Daoy (cell line): ENCODE measurements at regions not wholly inside any gene's neighbourhood (a gene's known extent, or its start where the extent isn't known, plus 50 kb on each side); places are given as distances from the start of the nearest gene placed in this dataset.
"Not testable (repeated sequence)": the region's sequence is repeated elsewhere in the genome, so short reads cannot be mapped to it uniquely, and the experiment has no call there.

ENCODE experiments used
- DNase-seq: peaks from one replicate; pipeline ENCODE4 v3.0.0-alpha.2; 2015; ENCODE audit warnings: low read depth

- no peak for DNase-seq
Observed at GRCh38 chr20:22529150-22530019, 55.0 kb downstream of the FOXA2 start.

DNA sequence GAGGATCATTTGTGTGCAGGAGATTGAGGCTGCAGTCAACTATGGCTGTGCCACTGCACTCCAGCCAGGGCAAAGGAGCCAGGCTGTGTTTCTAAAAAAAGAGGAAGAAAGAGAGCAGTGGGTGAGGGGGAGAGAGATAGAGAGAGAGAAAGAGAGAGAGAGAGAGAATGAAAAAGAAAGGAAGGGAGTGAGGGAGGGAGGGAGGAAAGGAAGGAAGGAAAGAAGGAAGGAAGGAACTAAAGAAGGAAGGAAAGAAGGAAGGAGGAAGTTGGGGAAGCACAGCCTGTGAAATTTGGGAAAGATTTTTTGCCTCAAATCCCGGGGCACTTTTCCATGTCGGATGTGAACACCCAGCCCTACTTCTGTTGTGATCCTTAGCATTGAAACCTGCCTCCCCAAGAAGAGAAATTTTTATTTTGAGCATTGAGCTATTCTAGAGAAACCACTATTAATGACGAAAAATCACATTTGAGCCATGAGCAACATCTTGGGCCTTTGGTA, 57.8 kb downstream of the FOXA2 start:
- no peak for DNase-seq

DNA sequence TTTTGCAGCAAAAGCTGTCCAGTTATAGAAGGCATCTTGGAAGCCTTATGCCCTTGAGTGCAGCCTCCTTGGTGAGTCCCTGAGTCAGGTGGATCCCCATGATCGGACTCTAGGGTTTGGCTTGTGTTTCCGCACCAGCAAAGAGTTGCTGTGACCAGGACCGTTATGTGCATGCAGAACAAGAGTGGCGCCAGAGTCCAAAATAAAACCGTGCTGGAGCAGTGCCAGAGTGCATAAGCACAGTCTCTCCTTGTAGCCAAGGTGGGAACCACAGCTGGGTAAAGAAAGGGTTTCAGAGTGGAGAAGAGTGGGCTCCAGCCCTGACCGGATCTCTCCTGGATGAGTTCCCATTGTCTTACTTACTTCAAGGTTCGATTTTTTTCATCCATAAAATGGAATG, 58.6 kb downstream of the FOXA2 start:
- no peak for DNase-seq

DNA sequence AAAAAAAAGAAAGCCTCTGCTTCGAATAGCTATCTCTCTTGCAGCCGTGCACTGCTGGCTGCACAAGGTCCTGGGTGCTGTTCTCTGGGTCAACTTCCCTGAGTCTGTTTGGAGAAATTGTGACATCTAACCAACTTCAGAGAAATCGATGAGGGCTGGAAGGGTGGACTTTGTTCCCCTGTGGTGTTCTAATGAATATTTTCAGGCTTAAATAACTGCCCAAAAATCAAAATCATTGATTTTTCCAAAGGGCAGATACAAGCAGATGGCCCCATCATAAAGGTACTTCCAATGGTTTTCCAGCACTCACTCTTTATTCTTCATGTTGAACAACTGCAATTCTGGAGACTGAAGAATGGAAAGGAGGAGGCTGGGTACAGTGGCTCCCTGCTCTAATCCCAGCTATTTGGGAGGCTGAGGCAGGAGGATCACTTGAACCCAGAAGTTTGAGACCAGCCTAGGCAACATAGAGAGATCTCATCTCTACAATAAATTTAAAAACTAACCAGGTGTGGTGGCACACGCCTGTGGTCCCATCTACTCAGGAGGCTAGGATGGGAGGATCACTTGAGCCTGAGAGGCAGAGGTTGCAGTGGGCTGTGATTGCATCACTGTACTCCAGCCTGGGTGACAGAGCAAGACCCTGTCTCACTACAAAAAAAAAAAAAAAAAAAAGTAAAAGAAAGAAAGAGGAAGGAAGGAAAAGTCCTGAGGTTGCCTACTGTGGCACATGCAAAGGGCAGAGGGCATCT, 59.1 kb downstream of the FOXA2 start:
- DNase-seq = no peak

DNA sequence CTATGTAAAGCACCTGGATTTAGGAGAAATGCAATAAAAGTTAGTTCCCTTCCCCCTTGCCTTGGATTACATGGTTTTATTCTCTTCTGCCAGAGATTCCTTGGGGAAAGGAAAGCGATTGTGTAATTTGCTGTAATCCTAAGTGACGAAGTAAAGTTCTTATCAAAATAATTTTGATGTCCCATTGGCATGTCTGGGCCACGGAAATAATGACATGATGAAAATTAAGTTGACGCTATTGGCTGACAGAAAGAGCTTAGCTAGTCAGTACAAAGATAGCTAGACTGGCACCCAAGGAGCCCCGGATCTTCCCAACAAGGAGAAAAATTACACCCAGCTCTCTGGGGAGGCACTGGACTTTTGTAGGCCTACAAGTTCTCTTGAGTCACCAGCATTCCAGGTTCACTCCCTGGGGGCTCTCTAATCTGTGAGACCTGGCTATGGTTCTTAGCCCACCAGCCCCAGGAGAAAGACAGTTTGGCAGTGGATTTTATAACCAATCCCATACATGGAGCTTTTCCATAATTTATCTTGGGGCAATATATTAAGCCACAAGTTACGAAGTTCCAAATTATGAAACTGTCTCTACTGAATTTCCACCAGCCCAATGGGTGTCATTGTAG, 59.9 kb downstream of the FOXA2 start:
- DNase-seq = no peak

- DNase-seq = no peak
Observed at GRCh38 chr20:22523499-22524392, 60.6 kb downstream of the FOXA2 start.

- DNase-seq = no peak
Observed at GRCh38 chr20:22523128-22523498, 61.3 kb downstream of the FOXA2 start.

DNA sequence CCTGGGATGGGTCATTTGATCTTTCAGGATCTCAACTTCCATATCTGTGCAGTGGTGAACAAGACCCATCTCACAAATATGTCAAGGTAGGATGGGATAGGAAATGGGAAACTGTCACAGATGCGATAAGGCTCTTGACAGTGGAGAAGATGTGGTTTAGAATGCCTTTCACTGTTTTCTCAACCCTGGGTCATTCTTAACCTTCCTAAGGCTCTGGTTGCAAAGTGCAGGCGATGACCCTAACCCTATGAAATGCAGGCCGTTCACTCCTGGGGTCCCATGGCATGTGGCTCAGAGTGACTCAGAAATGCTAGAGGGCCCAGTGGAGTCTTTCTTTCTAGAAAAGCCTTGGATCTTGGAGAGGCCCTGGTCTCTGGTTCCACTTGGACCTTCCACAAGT, 61.7 kb downstream of the FOXA2 start:
- no peak for DNase-seq

DNA sequence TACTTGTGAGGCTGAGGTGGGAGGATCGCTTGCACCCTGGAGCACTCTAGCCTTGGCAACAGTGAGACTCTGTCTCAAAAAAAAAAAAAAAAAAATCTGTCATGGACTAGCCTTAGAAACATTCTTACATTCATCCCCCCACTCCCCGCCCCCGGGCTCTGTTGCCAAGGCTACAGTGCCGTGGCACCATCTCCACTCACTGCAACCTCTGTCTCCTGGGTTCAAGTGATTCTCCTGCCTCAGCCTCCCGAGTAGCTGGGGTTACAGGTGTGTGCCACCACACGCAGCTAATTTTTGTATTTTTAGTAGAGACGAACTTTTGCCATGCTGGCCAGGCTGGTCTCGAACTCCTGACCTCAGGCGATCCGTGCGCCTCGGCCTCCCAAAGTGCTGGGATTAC, 62.4 kb downstream of the FOXA2 start:
- DNase-seq = not testable (repeated sequence)

GRCh38 chr20:22520381-22520780, 64.0 kb downstream of the FOXA2 start:
- no peak for DNase-seq

DNA sequence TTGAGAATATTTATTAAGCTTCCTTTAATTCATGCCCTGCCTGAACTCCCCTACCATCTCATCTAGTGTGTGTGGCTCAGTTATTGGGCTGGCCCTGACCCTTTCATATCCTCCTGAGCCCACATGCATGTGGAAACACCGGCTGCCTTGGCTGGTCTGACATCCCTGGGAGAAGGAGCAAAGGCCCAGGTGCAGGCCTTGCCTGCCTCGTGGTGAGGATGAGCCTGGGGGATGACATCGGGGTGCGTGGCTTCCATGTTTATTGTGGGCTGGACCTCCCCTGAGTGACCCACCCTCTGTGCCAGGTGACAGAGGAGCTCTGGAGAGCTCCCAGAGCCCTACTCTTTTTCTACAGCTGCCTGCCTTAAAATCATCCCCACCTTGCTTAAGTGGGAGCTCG, 69.1 kb downstream of the FOXA2 start:
- DNase-seq = no peak

DNA sequence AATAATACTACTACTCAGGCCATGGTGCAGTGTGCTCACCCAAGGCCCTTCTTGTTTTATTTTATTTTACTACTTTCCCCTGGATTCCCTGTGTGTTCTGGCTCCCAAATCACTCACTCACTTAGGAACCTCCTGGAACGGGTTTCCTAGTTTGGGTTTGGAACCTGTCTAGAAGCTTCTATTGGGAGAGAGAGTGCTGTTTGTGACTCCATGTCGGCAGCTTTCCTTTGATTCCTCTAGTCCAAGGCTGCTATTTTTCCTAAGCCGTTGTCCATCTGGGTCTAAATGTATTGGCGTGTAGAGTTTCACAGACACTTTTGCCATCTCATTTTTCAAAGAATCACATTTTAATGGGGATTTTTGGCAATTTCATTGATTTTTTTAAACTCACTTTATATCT, 70.8 kb downstream of the FOXA2 start:
- no peak for DNase-seq

- DNase-seq = no peak
Observed at GRCh38 chr20:22512911-22513489, 71.4 kb downstream of the FOXA2 start.

DNA sequence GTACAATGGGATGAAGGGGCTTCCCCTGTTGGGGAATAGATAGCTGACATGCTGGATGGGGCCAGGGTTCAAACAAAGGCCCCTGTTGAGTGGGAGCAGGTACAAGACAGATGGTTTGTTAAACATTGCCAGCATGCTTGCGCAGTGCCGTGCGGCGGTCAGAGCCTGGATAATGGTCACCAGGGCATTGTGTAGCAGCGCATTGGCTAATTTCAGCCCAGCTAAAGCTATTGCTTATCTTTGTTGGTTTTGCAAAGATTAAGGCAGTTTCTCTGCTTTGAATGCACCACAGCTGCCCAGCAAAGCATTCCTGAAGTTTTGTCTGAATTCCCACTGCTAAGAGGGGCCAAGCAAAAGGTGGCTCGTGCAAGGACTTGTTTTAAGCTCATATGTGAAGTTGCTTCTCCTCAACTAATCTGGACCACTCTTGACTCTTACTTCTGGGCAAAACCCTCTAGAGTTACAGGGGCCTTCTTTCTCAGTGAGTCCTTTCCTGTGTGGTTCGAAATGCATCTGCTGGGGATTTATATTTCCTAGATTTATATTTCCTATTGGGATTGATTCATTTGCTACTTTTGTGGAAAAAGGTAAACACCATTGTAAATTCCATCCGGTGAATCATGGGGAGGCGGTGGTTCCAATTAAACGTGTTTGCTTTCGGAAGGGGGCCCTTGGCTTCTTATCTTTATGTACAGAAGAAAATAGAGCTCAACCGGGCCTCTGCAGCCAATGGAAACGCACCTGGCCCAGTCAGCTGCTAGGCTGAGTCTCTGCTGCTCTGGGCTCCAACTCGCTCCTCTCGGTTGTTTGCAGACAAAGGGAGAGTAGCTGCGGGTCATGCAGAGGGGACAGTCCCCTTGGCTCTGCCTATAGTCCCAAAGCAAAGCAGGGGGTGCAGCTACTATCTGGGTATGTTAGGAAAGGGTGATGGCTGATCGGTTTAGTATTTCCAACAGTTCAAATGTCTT, 72.1 kb downstream of the FOXA2 start:
- DNase-seq = peak; percentile 73

GRCh38 chr20:22509843-22510147, 74.6 kb downstream of the FOXA2 start:
- DNase-seq = no peak

- no peak for DNase-seq
Observed at GRCh38 chr20:22509090-22509842, 75.1 kb downstream of the FOXA2 start.

DNA sequence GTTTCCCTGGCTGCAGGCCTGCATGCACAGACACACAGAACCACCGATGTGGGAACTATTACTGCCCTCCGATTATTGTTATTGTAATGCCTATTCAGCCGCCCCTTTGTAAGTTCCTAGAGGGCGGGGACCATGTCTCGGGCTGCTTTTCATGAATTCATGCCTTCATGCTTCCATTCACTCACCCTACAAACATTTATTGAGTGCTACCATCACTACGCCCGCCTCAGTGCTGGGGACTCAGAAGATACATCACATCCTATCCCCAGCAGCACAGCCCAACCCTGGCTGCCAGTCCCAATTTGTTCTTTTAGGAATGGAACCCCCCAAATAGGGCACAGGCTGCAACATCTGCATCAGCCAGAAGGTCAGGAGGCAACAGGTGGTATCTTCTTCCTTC, 75.9 kb downstream of the FOXA2 start:
- no peak for DNase-seq

DNA sequence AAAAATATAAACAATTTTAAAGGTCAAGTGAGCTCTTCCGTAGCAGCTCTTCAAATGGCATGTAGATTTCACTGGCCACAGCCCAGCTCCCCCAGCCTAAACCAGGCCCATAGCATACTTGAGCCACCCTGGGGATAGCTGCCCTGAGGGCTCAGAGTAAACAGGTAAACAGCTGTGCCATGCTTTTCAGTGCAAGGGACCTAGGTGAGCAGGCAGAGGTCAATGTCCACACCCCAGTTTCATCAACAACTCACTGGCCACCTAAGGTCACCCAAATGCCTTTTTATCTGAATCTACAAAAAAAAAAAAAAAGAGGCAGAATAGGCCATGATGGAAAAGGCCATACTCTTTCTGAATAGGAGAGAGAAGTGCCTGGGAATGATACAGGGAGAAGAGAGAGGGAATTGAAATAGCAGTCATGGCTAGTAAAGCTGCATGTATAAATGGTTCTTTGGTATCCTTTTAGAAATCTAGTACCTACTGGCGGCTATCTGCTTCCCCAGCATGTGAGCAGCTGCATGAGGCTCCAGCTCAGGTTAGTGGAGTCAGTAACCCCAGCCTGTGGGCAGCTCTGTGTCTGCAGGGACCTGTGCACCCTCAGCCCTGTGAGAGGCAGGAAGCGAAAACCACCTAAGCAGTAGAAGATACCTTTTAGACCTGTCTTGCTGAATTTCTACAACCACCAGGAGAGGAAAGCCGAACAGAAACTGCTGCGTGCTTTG, 77.0 kb downstream of the FOXA2 start:
- DNase-seq = no peak

- DNase-seq = no peak
Observed at GRCh38 chr20:22506827-22507226, 77.5 kb downstream of the FOXA2 start.
